ENCODE measurements at regions not wholly inside any gene's neighbourhood (a gene's known extent, or its start where the extent isn't known, plus 50 kb on each side); places are given as distances from the start of the nearest gene placed in this dataset.

DNA sequence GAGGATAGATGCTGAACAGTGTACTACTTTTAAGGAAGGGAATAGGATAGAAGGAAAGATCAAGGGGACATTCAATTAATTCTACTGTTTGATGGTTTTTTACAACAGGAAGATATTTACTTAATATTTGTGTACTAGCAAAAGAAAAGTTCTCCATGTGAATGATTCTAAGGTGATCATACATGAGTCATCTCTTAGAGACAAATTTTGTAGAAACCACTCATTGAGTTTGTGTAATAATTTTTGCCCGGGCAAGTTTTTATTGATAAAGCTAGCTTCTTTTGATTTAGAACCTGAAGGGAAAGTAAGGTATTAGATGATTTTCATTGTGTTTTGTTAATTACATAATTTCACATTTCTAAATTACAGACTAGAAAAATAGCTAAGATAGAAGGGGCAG lies 172.8 kb upstream of the PSMD7 start:
- no peak overlapping the region for H3K4me2 ChIP-seq
- H3K79me2 ChIP-seq (ENCODE audit: insufficient read depth): no peaks in the 10 kb centered on the region
- H3K9me3 ChIP-seq: peaks cover 10% of the 10 kb centered on the region
- ChIA-PET POLR2A (no interaction called here), CTCF (interaction anchor here (1.0 to 1.1 kb wide), 2 partner anchors 57 to 103 kb away, joined by 3 read pairs; no protein-coding TSS in a partner anchor)
- DNase-seq: no peak
- H2AFZ ChIP-seq (ENCODE audit: low read depth): no peak overlapping the region
- no peaks in the 10 kb centered on the region for H3K27me3 ChIP-seq (ENCODE audit: insufficient read depth)
- no peak overlapping the region for H3K9ac ChIP-seq
- H3K9me2 ChIP-seq: no peaks in the 10 kb centered on the region
- WGBS (ENCODE audit: low lambda C conversion rate): 82% methylated on average over 1 of the region's 1 CpG
- no peaks in the 10 kb centered on the region for H3F3A ChIP-seq (replicated peaks; ENCODE audit: insufficient read depth)
- TF ChIP-seq, protein P1, sequence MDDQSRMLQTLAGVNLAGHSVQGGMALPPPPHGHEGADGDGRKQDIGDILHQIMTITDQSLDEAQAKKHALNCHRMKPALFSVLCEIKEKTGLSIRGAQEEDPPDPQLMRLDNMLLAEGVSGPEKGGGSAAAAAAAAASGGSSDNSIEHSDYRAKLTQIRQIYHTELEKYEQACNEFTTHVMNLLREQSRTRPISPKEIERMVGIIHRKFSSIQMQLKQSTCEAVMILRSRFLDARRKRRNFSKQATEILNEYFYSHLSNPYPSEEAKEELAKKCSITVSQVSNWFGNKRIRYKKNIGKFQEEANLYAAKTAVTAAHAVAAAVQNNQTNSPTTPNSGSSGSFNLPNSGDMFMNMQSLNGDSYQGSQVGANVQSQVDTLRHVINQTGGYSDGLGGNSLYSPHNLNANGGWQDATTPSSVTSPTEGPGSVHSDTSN (IDR thresholded peaks at IDR 0.05): no peak
- TF ChIP-seq TCF12 (IDR thresholded peaks at IDR 0.05) (no peak), NRF1 (IDR thresholded peaks at IDR 0.05; ENCODE audit: low read depth, low read length) (no peak), TAF1 (IDR thresholded peaks at IDR 0.05; ENCODE audit: borderline replicate concordance, low read depth, low read length) (no peak), EP300 (IDR thresholded peaks at IDR 0.05; ENCODE audit: borderline replicate concordance in 1 of 2, low read depth in 1 of 2, low read length in 1 of 2) (no peak), RFX5 (IDR thresholded peaks at IDR 0.05; ENCODE audit: low read length) (no peak), POLR2AphosphoS5 (IDR thresholded peaks at IDR 0.05; ENCODE audit: low read depth, low read length) (no peak), ELF1 (IDR thresholded peaks at IDR 0.05) (no peak), JUND (IDR thresholded peaks at IDR 0.05) (no peak), FOXJ3 (CRISPR knock-in tag; IDR thresholded peaks at IDR 0.05) (no peak)
- TF ChIP-seq, protein P2, sequence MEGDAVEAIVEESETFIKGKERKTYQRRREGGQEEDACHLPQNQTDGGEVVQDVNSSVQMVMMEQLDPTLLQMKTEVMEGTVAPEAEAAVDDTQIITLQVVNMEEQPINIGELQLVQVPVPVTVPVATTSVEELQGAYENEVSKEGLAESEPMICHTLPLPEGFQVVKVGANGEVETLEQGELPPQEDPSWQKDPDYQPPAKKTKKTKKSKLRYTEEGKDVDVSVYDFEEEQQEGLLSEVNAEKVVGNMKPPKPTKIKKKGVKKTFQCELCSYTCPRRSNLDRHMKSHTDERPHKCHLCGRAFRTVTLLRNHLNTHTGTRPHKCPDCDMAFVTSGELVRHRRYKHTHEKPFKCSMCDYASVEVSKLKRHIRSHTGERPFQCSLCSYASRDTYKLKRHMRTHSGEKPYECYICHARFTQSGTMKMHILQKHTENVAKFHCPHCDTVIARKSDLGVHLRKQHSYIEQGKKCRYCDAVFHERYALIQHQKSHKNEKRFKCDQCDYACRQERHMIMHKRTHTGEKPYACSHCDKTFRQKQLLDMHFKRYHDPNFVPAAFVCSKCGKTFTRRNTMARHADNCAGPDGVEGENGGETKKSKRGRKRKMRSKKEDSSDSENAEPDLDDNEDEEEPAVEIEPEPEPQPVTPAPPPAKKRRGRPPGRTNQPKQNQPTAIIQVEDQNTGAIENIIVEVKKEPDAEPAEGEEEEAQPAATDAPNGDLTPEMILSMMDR (IDR thresholded peaks at IDR 0.05): no peak
- TF ChIP-seq, protein P3, sequence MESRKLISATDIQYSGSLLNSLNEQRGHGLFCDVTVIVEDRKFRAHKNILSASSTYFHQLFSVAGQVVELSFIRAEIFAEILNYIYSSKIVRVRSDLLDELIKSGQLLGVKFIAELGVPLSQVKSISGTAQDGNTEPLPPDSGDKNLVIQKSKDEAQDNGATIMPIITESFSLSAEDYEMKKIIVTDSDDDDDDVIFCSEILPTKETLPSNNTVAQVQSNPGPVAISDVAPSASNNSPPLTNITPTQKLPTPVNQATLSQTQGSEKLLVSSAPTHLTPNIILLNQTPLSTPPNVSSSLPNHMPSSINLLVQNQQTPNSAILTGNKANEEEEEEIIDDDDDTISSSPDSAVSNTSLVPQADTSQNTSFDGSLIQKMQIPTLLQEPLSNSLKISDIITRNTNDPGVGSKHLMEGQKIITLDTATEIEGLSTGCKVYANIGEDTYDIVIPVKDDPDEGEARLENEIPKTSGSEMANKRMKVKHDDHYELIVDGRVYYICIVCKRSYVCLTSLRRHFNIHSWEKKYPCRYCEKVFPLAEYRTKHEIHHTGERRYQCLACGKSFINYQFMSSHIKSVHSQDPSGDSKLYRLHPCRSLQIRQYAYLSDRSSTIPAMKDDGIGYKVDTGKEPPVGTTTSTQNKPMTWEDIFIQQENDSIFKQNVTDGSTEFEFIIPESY (IDR thresholded peaks at IDR 0.05; ENCODE audit: borderline replicate concordance, low read depth): no peak
- TF ChIP-seq, protein P4, sequence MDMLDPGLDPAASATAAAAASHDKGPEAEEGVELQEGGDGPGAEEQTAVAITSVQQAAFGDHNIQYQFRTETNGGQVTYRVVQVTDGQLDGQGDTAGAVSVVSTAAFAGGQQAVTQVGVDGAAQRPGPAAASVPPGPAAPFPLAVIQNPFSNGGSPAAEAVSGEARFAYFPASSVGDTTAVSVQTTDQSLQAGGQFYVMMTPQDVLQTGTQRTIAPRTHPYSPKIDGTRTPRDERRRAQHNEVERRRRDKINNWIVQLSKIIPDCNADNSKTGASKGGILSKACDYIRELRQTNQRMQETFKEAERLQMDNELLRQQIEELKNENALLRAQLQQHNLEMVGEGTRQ (IDR thresholded peaks at IDR 0.05; ENCODE audit: borderline replicate concordance, low read depth, low read length): no peak
- no peak overlapping the region for H3K4me3 ChIP-seq (ENCODE audit: low read depth in 2 of 2, low read length in 1 of 2)
- no peaks in the 10 kb centered on the region for H4K20me1 ChIP-seq (ENCODE audit: insufficient read depth)
- H3K4me1 ChIP-seq (ENCODE audit: control insufficient read depth in 1 of 2, insufficient read depth in 2 of 2, low read depth in 1 of 2, low read length in 1 of 2): no peaks in the 10 kb centered on the region; a peak in 1 of 4 replicates
- H3K27ac ChIP-seq (ENCODE audit: low read depth in 2 of 2, low read length in 1 of 2): no peak overlapping the region
- no peaks in the 10 kb centered on the region for H3K36me3 ChIP-seq (replicated peaks in 1 of 2; ENCODE audit: control insufficient read depth in 1 of 2, insufficient read depth in 2 of 2, low read length in 1 of 2)

All from SK-N-SH (cell line).